H1 (cell line): ENCODE measurements at regions not wholly inside any gene's neighbourhood (a gene's known extent, or its start where the extent isn't known, plus 50 kb on each side); places are given as distances from the start of the nearest gene placed in this dataset.

Experiments used
- CHD2 ChIP-seq: IDR thresholded peaks from 2 replicates; pipeline ENCODE4 v1.6.1; 2012; ENCODE audit warnings: low read length, improper control_type of control experiment
- RFX5 ChIP-seq: IDR thresholded peaks from 2 replicates; pipeline ENCODE4 v1.6.1; 2011; ENCODE audit warnings: low read depth, low read length, improper control_type of control experiment, borderline replicate concordance
- SAP30 ChIP-seq: fragments of 300-600 bp; sonication (generic); IDR thresholded peaks from 2 replicates; pipeline ENCODE4 v1.7.1; 2012; ENCODE audit warnings: low read length, moderate library complexity, mild to moderate bottlenecking, inconsistent platforms; ENCODE audit not compliant: insufficient read depth, insufficient replicate concordance

DNA sequence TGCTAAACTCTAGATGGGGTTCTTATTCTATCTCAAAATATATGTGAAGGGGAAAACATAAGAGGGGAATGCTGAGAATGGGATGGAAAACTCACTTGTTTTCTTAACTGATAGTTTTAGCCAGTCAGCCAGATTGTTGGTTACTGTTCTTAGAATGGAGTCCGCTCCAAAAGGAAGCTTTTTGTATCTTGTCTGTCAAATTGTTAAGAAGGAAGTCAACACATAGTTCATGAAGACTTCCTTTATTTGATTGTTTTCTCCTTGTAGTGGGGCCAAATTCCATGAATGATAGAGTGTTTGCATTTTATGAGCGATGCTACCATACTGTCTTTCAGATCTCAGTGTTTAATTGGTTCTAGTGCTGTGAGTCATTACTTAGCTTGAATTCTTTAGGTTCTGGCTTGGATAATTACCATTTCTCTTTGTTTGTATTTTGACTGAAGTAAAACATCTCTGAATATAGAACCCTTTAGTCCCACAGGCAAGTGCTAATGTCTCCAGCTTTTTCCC lies 98.3 kb upstream of the GOT2 start (continued):
- TF ChIP-seq CHD2 (no peak), SAP30 (no peak), RFX5 (no peak)
